ENCODE measurements at regions not wholly inside any gene's neighbourhood (a gene's known extent, or its start where the extent isn't known, plus 50 kb on each side); places are given as distances from the start of the nearest gene placed in this dataset.
"Not testable (repeated sequence)": the region's sequence is repeated elsewhere in the genome, so short reads cannot be mapped to it uniquely, and the experiment has no call there.

DNA sequence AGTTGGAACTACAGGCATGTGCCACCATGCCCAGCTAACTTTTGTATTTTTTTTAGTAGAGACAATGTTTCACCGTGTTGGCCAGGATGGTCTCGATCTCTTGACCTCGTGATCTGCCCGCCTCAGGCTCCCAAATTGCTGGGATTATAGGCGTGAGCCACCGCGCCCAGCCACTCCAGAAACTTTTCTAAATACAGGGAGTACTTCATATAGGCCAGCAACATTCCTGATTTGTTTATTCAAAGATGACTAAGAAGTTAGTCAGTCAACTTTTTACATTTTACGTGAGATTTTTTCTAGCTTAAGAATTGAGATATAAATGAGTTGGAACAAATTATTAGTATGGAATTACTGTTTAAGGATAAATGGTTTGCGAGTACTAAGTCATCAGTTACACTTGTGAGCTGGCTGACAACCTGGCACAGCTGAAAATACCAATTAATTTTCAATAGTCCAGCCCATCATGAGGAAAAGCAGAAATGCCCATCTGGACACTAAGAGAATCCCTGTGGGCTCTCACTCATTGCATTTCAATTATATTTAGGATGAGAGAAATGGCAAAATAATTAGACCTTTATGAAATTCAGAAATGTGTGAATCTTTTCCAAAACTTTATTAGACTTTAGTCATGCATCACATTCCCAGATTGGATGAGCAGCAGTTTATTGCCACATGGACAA lies 430.8 kb upstream of the SPATA31A3 start:
- not testable (repeated sequence) for DNase-seq (ENCODE audit: low read depth)

DNA sequence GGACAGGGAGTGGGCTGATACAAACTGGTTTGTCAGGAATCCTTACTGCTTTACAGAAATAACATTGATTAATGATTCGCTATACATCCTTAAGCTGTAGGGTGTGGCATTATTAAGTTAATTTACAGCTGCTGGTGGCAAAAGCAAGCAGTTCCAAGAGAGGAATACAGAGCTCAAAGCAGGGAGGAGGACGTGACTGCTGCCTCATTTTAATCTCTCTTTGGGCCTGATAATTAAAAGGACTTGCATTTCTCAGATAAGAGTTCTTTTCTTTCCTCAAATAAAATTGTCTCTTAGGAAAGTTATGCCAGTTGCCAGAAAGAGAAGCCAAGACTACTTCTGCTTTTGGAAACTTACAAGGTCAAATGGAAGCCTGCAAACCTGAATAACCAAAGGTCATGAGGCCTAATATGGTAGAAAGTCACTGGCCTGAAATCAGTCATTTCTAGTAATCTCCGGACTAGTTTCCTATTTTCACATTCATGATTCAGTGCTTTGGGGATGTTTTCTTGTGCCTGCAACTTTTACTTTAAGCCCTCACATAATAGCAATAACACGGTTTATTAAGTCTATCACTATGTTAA lies 426.2 kb upstream of the SPATA31A3 start:
- not testable (repeated sequence) for DNase-seq (ENCODE audit: low read depth)

DNA sequence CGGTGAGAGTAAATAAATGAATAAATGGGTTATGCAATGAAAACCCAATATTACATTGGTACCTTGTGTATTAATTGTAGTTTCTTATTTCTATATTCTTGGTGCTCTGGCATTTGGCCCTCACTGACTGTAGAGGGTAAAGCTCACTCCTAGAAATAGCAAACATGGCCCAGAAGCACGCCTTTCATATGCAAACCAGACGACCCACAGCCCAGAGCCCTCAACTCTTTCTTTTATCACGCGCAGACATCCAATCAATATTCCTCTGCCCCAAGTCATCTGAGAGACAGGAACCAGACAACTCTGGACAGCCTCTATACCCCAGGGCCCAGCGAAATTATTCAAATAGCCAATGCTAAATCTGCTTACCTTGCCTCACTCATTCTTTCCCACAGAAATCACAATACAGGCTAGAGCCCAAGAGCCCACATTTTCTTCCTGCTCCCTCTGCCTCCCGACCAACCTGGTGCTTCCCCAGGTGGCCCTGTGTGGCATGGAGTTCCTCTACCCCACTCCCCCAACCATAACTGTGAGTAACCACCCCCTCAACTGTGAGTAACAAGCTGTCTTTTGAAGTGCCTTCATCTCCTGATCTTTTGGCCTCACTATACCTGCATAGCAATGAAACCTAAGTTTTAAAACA lies 425.1 kb upstream of the SPATA31A3 start:
- not testable (repeated sequence) for DNase-seq (ENCODE audit: low read depth)

DNA sequence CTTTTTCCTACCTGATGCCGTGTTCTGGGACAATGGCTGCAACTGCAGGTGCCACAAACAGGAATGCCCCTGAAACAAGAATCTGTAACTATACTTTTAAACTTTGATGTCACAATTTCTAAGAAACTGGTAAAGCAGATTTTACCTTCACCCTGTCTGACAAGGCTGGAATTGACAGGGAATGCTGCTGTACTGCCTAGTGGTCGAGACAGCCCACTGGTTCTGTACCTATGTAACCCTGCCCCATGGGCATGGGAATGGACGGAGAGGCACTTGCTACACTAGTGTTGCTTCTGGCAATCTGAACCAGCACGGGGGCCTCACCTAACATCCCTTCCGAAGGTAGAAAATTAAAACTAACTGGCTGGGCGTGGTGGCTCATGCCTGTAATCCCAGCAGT lies 424.3 kb upstream of the SPATA31A3 start:
- not testable (repeated sequence) for DNase-seq (ENCODE audit: low read depth)

DNA sequence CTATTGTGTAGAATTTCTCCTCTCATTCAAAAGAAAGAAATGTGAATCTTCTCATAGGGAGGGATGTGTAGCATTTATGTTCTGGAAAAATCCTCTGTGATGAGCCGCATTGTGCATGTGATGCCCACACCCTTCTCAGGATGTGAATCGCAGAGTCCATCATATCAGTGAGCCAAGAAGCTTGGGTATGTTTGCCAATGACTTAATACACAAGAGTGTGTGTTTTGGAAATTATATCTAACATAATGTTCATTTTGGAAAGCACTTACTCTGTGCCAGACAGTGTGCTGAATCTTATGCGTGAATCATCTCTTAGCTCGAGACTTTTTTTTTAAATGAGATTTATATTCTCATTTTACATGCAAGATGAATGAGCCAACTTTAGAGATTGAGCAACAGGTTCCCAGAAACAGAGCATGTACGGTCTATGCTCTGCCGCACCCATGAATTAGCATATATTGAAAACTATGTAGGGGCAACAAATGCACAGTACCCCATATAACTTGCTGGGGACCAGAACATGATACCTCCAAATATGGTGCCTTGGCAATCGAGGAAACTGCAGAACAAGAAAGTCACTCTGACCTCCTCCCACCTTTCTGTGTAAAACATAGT lies 418.4 kb upstream of the SPATA31A3 start:
- DNase-seq (ENCODE audit: low read depth), result not testable (repeated sequence)

DNA sequence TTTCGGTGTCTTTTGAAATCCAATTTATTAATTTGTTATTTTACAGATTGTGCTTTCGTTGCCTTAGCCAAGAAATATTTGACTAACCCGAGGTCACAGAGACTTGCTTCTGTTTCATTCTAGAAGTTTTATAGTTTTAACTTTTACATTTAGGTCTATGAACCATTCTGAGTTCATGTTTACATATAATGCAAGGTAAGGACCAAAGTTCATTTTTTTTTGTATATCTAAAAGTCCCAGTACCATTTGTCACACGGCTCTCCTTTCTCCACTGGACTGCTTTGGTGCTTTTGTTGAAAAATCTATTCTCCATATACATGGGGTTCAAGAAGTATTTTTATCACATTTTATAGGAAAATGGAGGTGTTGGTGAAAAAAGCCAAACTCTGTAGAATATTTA lies 411.4 kb upstream of the SPATA31A3 start:
- DNase-seq (ENCODE audit: low read depth), result not testable (repeated sequence)

DNA sequence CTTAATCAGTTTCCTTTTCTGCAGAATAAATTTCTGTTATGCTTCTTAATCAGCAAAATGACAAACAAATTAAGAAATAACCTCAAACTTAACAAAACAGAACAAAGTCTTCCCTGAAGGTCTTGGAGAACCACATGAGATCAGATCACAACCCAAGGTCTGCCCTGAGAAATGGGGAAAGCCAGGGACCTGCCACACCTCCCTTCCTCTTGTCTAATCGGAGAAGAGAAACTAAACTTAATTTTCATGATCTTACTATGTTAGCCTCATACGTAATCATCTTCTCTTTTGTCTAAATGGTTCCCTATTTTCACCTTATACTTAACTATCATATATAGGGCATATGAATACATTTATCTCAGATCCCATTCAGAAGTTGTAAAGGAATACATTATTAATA lies 405.4 kb upstream of the SPATA31A3 start:
- not testable (repeated sequence) for DNase-seq (ENCODE audit: low read depth)

DNA sequence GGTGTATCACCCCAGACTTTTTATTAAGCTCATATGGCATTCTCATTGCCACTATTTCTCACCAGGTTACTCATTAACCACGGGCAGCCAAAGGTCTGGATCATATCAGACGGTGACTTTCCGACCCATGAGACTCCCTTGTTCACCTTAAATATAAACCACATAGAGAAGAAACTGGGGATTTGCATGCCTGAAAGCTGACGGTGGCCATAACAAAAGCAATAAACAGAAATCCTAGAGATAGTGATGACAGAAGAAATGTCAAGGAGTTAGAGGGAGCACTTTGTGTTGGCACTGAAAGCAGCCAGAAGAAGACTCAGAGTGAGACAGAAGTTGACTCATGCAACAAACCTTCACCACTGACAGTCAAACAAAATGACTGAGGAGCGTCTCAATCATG lies 402.4 kb upstream of the SPATA31A3 start:
- not testable (repeated sequence) for DNase-seq (ENCODE audit: low read depth)

DNA sequence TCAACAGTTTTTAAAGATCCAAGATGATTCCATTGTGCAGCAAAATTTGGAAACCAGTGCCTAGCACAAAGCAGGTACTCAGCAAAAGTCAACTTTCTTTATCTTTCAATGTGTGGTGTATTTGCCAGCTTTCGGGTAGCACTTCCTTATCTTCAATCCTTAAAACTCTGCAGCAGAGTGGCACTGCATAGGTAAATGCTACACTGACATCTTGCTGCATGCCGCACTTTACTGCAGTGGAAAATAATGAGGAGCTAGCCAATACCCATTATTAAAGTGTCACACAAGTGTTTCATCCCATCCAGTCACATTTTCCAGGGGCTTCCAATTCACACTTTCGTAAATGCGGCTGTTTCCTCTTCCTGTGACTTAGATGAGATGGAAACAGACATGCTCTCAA lies 401.7 kb upstream of the SPATA31A3 start:
- not testable (repeated sequence) for DNase-seq (ENCODE audit: low read depth)

DNA sequence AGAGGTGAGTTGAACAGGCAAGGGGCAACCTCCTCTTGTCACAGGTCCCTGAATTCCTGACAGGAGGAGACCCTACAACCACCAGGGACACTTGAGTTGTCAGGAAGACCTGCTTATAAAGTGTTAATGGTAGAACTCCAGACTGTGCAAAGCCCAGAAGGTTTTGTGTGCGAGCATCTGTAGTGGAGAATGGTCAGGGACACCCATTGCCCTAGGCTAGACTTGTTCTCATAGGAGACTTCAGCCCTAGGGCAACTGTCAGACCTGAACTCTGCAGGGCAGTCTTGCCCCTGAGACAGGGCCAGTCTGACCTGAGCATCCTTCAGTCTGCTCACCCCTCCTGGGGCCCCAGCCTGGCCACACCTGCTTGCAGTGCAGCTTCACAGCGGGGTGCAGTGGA lies 377.3 kb upstream of the SPATA31A3 start:
- not testable (repeated sequence) for DNase-seq (ENCODE audit: low read depth)

DNA sequence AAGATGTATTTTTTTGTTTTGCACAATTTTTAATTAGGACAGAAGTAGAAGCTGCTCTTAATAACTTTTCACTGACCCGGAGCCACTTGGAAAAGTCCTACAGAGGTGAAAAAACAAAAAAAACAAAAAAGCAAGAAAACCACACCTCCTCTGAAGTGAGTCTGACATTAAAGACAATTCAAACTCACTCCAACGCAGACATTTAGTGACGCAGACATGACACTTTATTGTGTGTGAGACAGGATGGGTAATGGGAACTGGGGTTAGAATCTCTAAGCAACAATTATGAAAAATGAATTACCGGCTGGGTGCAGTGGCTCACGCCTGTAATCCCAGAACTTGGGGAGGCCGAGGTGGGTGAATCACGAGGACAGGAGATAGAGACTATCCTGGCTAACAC lies 370.0 kb upstream of the SPATA31A3 start:
- not testable (repeated sequence) for DNase-seq (ENCODE audit: low read depth)

DNA sequence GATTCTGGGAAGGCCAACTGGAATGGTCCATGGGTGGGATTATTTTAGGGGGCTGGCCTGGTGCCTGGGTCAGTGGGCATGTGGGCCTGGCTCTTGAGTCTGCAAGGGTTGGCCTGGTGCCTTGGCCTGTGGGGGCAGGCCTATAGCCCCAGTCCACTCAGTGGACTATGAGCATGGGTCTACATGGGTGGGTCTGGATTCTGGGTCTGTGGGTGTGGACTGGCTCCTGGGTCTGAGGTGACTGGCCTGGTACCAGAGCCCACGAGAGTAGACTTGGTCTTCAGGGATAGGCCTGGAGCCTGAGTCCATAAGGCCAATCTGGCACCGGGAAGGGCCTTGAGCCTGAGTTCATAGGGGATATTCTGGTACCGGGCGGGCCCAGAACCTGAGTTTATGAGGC lies 361.6 kb upstream of the SPATA31A3 start:
- DNase-seq (ENCODE audit: low read depth), result not testable (repeated sequence)

DNA sequence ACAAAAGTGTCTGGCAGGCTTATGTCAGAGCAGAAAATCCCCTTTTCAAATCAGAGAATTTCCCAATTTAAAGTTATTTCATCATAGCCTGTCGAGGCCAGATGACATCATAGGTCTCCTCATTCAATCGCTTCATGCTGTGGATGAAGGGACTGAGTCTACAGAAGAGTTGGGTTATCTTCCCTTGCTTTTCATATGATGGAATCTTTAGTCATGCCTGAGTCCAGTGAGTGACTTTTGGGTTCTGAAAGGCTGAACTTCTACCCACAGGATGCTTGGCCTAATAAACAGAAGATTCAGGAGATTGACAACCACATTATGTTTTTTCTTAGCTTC lies 357.0 kb upstream of the SPATA31A3 start:
- DNase-seq (ENCODE audit: low read depth), result not testable (repeated sequence)

DNA sequence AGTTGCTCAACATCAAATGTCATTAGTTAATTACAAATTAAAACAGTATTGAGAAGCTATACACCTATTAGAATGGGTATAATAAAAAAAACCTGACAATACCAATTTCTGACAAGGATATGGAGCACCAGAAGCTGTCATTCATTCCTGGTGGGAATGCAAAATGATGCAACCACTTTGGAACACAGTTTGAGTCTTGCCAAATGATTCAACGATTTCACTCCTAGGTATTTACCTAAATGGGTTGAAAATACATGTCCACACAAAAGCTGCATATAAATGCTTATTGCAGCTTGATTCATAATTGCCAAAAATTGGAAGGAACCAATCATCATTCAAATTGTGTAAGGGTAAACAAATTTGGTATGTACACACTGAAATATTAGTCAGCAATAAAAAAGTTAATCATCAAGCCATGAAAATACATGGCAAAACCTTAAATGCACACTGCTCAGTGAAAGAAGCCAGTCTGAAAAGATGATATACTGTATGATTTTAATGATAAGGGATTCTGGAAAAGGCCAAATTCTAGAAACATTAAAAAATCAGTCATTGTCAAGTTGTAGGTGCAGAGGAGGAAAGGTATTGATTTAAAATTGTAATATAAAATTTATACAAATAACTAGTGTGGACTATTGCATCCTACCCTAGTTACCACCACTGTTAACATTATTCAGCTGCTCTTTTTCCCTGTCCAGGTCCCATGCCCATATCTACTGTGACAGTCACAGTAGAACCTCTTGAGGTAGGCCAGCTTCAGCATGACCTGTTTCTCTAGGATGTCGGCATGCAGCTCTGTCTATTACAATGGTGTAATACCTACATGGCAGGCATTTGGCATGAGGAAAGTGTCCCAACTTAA lies 356.4 kb upstream of the SPATA31A3 start:
- DNase-seq (ENCODE audit: low read depth), result not testable (repeated sequence)

DNA sequence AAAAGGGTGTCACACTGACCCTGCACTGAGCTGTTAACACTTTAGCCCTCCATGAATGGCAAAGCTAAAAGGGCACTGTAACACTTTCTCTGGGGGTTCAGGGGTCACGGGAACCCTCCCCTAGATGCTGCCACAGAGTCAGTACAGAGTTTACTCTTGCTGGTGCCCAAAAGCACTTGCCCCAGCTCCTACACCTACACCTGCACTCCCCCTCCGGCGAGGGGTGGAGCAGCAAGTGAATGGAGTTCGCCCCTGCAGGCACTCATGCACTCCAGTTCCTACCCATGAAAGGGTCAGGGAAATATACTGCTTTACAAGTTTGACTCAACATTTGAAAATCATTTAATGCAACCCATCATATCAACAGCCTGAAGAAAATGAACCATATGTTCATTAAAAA lies 355.7 kb upstream of the SPATA31A3 start:
- not testable (repeated sequence) for DNase-seq (ENCODE audit: low read depth)

DNA sequence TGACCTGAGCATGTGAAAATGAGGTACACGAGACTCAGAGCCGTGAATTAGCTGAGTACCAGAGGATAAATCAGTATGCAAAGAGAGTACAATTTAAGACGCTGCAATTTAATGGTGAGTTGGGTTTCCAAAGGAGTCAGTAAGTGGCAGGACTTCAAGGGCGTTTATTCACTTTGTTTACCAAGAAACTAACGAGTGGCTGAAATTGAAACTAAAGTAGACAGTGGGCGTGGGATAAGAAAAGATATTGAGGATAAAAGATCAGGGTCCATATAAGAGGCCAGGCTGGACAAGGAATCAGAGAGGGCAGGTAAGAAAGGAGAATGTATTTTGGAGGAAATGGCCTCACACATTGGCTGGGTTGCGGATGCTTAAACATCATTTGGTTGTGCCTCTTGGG lies 346.9 kb upstream of the SPATA31A3 start:
- not testable (repeated sequence) for DNase-seq (ENCODE audit: low read depth)

DNA sequence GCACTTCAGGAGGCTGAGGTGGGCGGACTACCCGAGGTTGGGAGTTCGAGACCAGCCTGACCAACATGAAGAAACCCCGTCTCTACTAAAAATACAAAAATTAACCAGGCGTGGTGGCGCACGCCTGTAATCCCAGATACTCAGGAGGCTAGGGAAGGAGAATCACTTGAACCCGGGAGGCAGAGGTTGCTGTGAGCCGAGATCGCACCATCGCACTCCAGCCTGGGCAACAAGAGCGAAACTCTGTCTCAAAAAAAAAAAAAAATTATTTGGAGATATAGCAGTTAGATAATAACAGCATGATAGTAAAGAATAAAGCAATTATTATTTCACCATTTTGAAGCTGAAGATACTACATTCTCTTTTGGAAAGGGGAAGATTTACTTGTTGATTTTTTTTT lies 345.9 kb upstream of the SPATA31A3 start:
- not testable (repeated sequence) for DNase-seq (ENCODE audit: low read depth)

DNA sequence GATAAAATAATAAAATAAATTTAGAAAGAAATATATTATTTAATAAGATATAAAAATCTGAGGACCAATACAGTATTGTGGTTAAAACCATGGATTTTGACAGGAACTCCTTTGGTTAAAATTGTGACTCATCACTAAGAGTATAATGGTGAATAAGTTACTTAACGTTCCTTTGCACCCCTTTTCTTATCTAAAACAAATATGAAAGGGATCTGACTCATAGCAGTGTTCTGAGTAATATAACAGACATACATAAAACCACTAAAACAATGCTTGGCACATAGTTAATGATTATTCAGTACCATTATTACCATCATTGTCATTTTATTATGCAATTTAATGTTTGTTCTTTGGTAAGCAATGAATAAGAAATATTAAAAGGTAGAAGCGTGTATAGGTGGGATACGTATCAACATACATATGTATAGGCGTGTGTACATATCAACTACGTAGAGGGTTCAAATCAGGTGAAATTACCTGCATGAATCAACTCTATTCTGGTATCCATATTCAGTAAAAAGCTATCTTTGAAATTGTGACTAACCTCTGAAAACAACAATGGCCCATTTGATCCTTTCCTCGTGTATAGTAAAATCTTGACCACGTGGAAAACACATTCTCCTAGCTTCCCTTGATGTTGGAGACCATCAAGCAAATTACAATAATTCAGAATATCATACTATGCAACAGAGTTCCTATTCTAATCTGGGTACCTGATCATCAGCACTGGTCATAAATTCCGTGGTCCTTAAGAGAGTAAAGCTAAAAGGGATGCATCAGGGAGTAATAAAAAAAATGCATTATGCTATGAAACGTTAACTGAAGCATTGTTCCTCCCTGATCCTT lies 342.6 kb upstream of the SPATA31A3 start:
- not testable (repeated sequence) for DNase-seq (ENCODE audit: low read depth)

DNA sequence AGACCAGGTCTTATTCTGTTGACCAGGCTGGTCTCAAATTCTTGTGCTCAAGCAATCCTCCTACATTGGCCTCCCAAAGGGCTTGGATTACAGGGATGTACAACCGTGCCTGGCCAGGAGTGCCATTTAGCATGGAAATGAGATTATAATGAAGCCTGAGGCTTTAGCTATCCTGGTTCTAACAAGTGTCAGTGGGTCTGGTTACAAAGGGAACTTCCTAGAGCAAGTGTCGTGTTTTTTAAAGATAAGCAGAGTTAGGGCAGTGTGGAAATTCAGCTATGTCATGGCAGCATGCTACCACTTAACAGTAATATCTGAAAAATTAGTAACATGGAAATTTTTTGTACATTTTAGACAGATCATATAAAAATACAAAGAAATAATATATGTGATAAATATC lies 339.3 kb upstream of the SPATA31A3 start:
- not testable (repeated sequence) for DNase-seq (ENCODE audit: low read depth)

DNA sequence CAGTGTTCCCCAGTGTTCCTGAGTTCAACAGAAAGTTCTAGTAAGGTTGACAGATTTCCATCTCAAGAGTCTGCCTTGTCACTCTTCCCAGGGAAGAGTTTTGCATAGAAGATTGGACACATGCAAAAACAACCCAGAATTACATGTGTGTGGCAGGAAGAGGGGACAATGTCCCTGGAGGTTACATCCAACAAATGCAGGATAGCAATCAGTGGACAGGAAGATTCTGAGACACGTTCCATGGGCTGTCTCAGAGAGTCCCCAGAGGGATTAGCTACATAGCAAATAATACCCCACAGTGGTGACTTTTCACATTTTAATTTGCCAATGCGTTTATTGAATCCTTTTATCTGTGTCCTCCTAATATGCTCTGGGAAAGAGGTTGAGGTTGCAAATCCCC lies 321.1 kb upstream of the SPATA31A3 start:
- not testable (repeated sequence) for DNase-seq (ENCODE audit: low read depth)

DNA sequence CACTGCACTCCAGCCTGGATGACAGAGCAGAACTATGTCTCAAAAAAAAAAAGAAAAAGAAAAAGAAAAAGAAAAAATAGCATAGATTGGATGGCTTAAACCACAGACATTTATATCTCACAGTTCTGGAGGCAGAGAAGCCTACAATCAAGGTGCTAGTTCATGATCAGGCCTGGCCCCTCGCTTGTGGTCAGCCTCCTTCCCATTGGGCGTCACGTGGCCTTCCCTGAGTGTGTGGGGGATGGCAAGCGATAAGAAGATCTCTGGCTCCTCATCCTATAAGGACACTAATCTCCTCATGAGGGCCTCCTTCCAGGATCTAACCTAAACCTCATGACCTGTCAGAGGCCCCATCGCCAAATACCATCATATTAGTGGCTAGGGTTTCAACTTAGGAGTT lies 320.2 kb upstream of the SPATA31A3 start:
- not testable (repeated sequence) for DNase-seq (ENCODE audit: low read depth)

Data from activated T-cell treated with anti-CD3 and anti-CD28 coated beads for 48 hours (primary cell).